IMR-90 (cell line): ENCODE measurements at regions not wholly inside any gene's neighbourhood (a gene's known extent, or its start where the extent isn't known, plus 50 kb on each side); places are given as distances from the start of the nearest gene placed in this dataset.

Source experiments
- ATAC-seq: fragments of 200-7000 bp; cut with Tn5 transposase; 2 replicates; pipeline ENCODE4 v1.9.1; 2020; ENCODE audit warnings: low read depth, mild to moderate bottlenecking, moderate library complexity
- BruUV-seq: library from RNA; stranded (reverse); fragments of 400-500 nt; replicated peaks from 2 replicates; lab custom pipeline; 2021; lab: Mats Ljungman, UMichigan
- CTCF ChIA-PET: fragments of 300-600 bp; formaldehyde crosslinking; extraction: SDS; loops from one replicate; lab custom pipeline; 2021; ENCODE audit warnings: antibody characterized with exemption; lab: Yijun Ruan, JAX
- POLR2A ChIA-PET: fragments of 300-600 bp; sonication (Branson Sonifier 250); formaldehyde crosslinking; loops from one replicate; lab custom pipeline; 2022; ENCODE audit warnings: antibody characterized with exemption; ENCODE audit not compliant: unreplicated experiment; lab: Charles Lee
- DNase-seq: peaks from one replicate; pipeline ENCODE4 v3.0.0; 2013
- H2AFZ ChIP-seq: replicated peaks from 2 replicates; pipeline ENCODE3; 2013; ENCODE audit warnings: low read length, mild to moderate bottlenecking; ENCODE audit not compliant: poor library complexity
- H2AK5ac ChIP-seq: 2 replicates; pipeline ENCODE4 v1.6.1; 2013; ENCODE audit warnings: low read depth, low read length, inconsistent platforms
- H2AK9ac ChIP-seq: replicated peaks from 2 replicates; pipeline ENCODE3; 2013; ENCODE audit warnings: mild to moderate bottlenecking, low read depth, low read length, moderate library complexity; ENCODE audit not compliant: poor library complexity
- H2BK120ac ChIP-seq: 2 replicates; pipeline ENCODE4 v1.6.1; 2013; ENCODE audit warnings: low read depth, low read length, inconsistent platforms
- H2BK15ac ChIP-seq: 3 replicates; pipeline ENCODE4 v1.6.1; 2013; ENCODE audit warnings: low read depth, low read length, inconsistent platforms
- H2BK20ac ChIP-seq: 2 replicates; pipeline ENCODE4 v1.6.1; 2013; ENCODE audit warnings: low read depth, mild to moderate bottlenecking, inconsistent platforms, low read length, moderate library complexity
- H2BK5ac ChIP-seq: 2 replicates; pipeline ENCODE4 v1.6.1; 2013; ENCODE audit warnings: mild to moderate bottlenecking, low read depth, low read length, inconsistent platforms; ENCODE audit not compliant: poor library complexity, severe bottlenecking
- H3K14ac ChIP-seq: replicated peaks from 2 replicates; pipeline ENCODE4 v1.6.1; 2013; ENCODE audit warnings: low read depth, low read length, inconsistent platforms
- H3K18ac ChIP-seq: 2 replicates; pipeline ENCODE4 v1.6.1; 2013; ENCODE audit warnings: low read depth, low read length, control low read depth
- H3K23ac ChIP-seq: 2 replicates; pipeline ENCODE4 v1.6.1; 2013; ENCODE audit warnings: low read depth, low read length, inconsistent platforms
- H3K27ac ChIP-seq: 2 replicates; pipeline ENCODE4 v1.5.1; 2013; ENCODE audit warnings: mild to moderate bottlenecking, control low read depth, low read length; ENCODE audit not compliant: insufficient read depth
- H3K27me3 ChIP-seq: 2 replicates; pipeline ENCODE4 v1.6.1; 2013; ENCODE audit warnings: low read length; ENCODE audit not compliant: control insufficient read depth, insufficient read depth
- H3K36me3 ChIP-seq: 2 replicates; pipeline ENCODE4 v1.6.1; 2013; ENCODE audit warnings: low read length, mixed read lengths; ENCODE audit not compliant: control insufficient read depth, insufficient read depth
- H3K4ac ChIP-seq: 2 replicates; pipeline ENCODE4 v1.6.1; 2013; ENCODE audit warnings: low read depth, low read length, inconsistent platforms
- H3K4me1 ChIP-seq: 2 replicates; pipeline ENCODE4 v1.6.1; 2013; ENCODE audit warnings: low read length, mixed read lengths; ENCODE audit not compliant: control insufficient read depth, insufficient read depth
- H3K4me2 ChIP-seq: 2 replicates; pipeline ENCODE4 v1.6.1; 2013; ENCODE audit warnings: low read depth, mild to moderate bottlenecking, control low read depth, low read length, moderate library complexity
- H3K4me3 ChIP-seq: 2 replicates; pipeline ENCODE4 v1.5.1; 2013; ENCODE audit warnings: low read depth, mild to moderate bottlenecking, control low read depth, low read length, moderate library complexity; ENCODE audit not compliant: insufficient read depth
- H3K56ac ChIP-seq: 2 replicates; pipeline ENCODE4 v1.6.1; 2013; ENCODE audit warnings: low read length, inconsistent platforms; ENCODE audit not compliant: insufficient read depth; ENCODE audit errors: extremely low read depth
- H3K79me1 ChIP-seq, 2 experiments: 2 replicates each; pipeline ENCODE4 v1.6.1; 2013; ENCODE audit warnings: low read length in 2 of 2, inconsistent platforms in 1 of 2, low read depth in 1 of 2
- H3K9ac ChIP-seq: 2 replicates; pipeline ENCODE4 v1.6.1; 2013; ENCODE audit warnings: low read depth, low read length, control low read depth
- H3K9me1 ChIP-seq: 2 replicates; pipeline ENCODE4 v1.6.1; 2013; ENCODE audit warnings: low read length, inconsistent platforms; ENCODE audit not compliant: insufficient read depth
- H3K9me3 ChIP-seq: 2 replicates; pipeline ENCODE4 v1.6.1; 2013; ENCODE audit warnings: low read length; ENCODE audit not compliant: control insufficient read depth, insufficient read depth
- H4K20me1 ChIP-seq: 2 replicates; pipeline ENCODE4 v1.6.1; 2013; ENCODE audit warnings: low read length, inconsistent platforms; ENCODE audit not compliant: insufficient read depth
- H4K5ac ChIP-seq: 2 replicates; pipeline ENCODE4 v1.6.1; 2013; ENCODE audit warnings: mild to moderate bottlenecking, low read depth, low read length, control low read depth
- H4K8ac ChIP-seq, 2 experiments: 2 replicates each; pipeline ENCODE4 v1.6.1; 2013; ENCODE audit warnings: low read depth in 2 of 2, low read length in 2 of 2, control low read depth in 1 of 2, inconsistent platforms in 1 of 2
- H4K91ac ChIP-seq: 2 replicates; pipeline ENCODE4 v1.6.1; 2013; ENCODE audit warnings: low read depth, low read length, inconsistent platforms; ENCODE audit not compliant: insufficient read depth
- BHLHE40 ChIP-seq: fragments of 150-350 bp; IDR thresholded peaks from 2 replicates; pipeline ENCODE4 v1.6.1; 2016; ENCODE audit warnings: mild to moderate bottlenecking, low read depth, low read length
- CEBPB ChIP-seq: IDR thresholded peaks from 2 replicates; pipeline ENCODE4 v1.6.1; 2012; ENCODE audit warnings: low read depth, low read length, improper control_type of control experiment
- CHD1 ChIP-seq: IDR thresholded peaks from 2 replicates; pipeline ENCODE4 v1.6.1; 2012; ENCODE audit warnings: low read depth, low read length, improper control_type of control experiment
- FOS ChIP-seq: fragments of 150-350 bp; IDR thresholded peaks from 2 replicates; pipeline ENCODE4 v1.6.1; 2016; ENCODE audit warnings: low read depth, low read length
- MAFK ChIP-seq: IDR thresholded peaks from 2 replicates; pipeline ENCODE4 v1.6.1; 2012; ENCODE audit warnings: low read depth, low read length, improper control_type of control experiment
- MAZ ChIP-seq: IDR thresholded peaks from 2 replicates; pipeline ENCODE4 v1.6.1; 2012; ENCODE audit warnings: low read depth, mild to moderate bottlenecking, low read length, improper control_type of control experiment, moderate library complexity, borderline replicate concordance
- MXI1 ChIP-seq: IDR thresholded peaks from 2 replicates; pipeline ENCODE4 v1.6.1; 2012; ENCODE audit warnings: low read depth, mild to moderate bottlenecking, low read length, moderate library complexity, borderline replicate concordance
- NFE2L2 ChIP-seq: fragments of 150-350 bp; IDR thresholded peaks from 2 replicates; pipeline ENCODE4 v1.6.1; 2016; ENCODE audit warnings: low read depth, mild to moderate bottlenecking, low read length
- POLR2A ChIP-seq: IDR thresholded peaks from 2 replicates; pipeline ENCODE4 v1.6.1; 2012; ENCODE audit warnings: mild to moderate bottlenecking, low read depth, low read length
- RAD21 ChIP-seq: IDR thresholded peaks from 2 replicates; pipeline ENCODE4 v1.6.1; 2012; ENCODE audit warnings: low read length, improper control_type of control experiment
- RCOR1 ChIP-seq: IDR thresholded peaks from 2 replicates; pipeline ENCODE4 v1.6.1; 2012; ENCODE audit warnings: mild to moderate bottlenecking, low read length, improper control_type of control experiment; ENCODE audit not compliant: insufficient replicate concordance
- RFX5 ChIP-seq: IDR thresholded peaks from 2 replicates; pipeline ENCODE4 v1.8.0; 2012; ENCODE audit warnings: low read depth, mild to moderate bottlenecking, low read length, moderate library complexity
- SMC3 ChIP-seq: fragments of 150-350 bp; IDR thresholded peaks from 2 replicates; pipeline ENCODE4 v1.6.1; 2016; ENCODE audit warnings: low read depth, mild to moderate bottlenecking, antibody characterized with exemption, low read length, moderate library complexity
- WGBS, 2 experiments: methylation state at CpG; one replicate each; pipeline versions ENCODE4 v1.1.5 to v1.1.7; 2013; ENCODE audit warnings: missing lambda C conversion rate in 2 of 2; ENCODE audit not compliant: insufficient read length in 1 of 2; ENCODE audit errors: extremely low coverage in 2 of 2; 5-methylcytosine and 5-hydroxymethylcytosine counted together
- dilution Hi-C: fragments of 300-500 bp; cut with HindIII; formaldehyde crosslinking; loops from one replicate; pipeline ENCODE4 v1.14.3; 2018; ENCODE audit warnings: low sequenced_read_pairs; ENCODE audit not compliant: unreplicated experiment
- in situ Hi-C: fragments of 300-500 bp; cut with MboI; formaldehyde crosslinking; loops from 3 replicates; pipeline ENCODE4 v1.14.3; 2019; ENCODE audit warnings: low sequenced_read_pairs, inconsistent platforms, mixed read lengths
- intact Hi-C: fragments of 100-400 bp; cut with micrococcal nuclease; formaldehyde crosslinking; loops from 2 replicates; pipeline ENCODE4 v1.10.0; 2022
- TF ChIP-seq, protein P1 (sequence below): fragments of 150-350 bp; IDR thresholded peaks from 2 replicates; pipeline ENCODE4 v1.6.1; 2016; ENCODE audit warnings: low read depth, mild to moderate bottlenecking, low read length, moderate library complexity, borderline replicate concordance
- TF ChIP-seq, protein P2 (sequence below): fragments of 150-350 bp; IDR thresholded peaks from 2 replicates; pipeline ENCODE4 v1.6.1; 2017; ENCODE audit warnings: mild to moderate bottlenecking, antibody characterized with exemption, low read length, low read depth
- TF ChIP-seq, protein P3 (sequence below): conservative IDR thresholded peaks from 2 replicates; pipeline ENCODE4 v1.5.1; 2012; ENCODE audit warnings: mild to moderate bottlenecking, low read depth, low read length, improper control_type of control experiment

DNA sequence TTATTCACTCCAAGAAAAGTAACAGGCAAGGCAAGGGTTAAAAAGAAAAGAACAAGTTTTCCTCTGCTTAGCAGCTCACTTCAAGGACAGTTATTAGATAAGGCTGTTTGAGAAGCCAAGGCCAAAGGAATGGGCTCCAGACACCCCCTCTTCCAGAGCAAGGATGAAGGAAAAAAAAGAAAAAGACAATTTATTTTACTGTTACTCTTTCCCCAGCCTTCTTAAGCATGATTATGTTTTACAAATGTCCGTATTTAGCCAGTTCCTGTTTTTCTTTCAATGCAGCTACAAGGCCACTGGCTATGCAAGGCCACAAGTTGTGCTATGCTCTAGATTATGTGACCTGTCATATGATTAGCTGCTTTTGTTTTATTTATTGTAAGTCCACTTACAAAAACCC is 106.5 kb upstream of the SIMC1 start:
- BruUV-seq = no TSS peak
- H3K4me1 ChIP-seq = no peaks in the 10 kb centered on the region
- H4K5ac ChIP-seq = no peak overlapping the region
- H3K27me3 ChIP-seq = peaks cover 27% of the 10 kb centered on the region
- H3K27ac ChIP-seq = no peak overlapping the region
- no peak overlapping the region for H4K8ac ChIP-seq
- ChIA-PET POLR2A (interaction anchor here (0.6 kb wide), 1 partner anchor 934 kb away, joined by 5 read pairs; no protein-coding TSS in a partner anchor), CTCF (no interaction called here)
- no peaks in the 10 kb centered on the region for H3K36me3 ChIP-seq
- intact Hi-C loops (loop anchor here (1.0 kb wide), 1 partner anchor 23 kb away; no protein-coding TSS in a partner anchor), dilution Hi-C loops (no loop called here), in situ Hi-C loops (no loop called here)
- no peak overlapping the region for H3K4me2 ChIP-seq
- WGBS, 2 experiments = no CpG with 5 or more reads among the region's 1 CpG
- no peak overlapping the region for H2BK20ac ChIP-seq
- no peak for DNase-seq
- no peak overlapping the region for H3K56ac ChIP-seq
- H2BK5ac ChIP-seq = no peak overlapping the region
- H3K4ac ChIP-seq = no peak overlapping the region
- no peak overlapping the region for H2AK5ac ChIP-seq
- H2BK120ac ChIP-seq = no peak overlapping the region
- H3K18ac ChIP-seq = no peak overlapping the region
- no peak overlapping the region for H4K91ac ChIP-seq
- no peaks in the 10 kb centered on the region; the same call in 1 of the 2 replicates for H3K9me3 ChIP-seq
- H2BK15ac ChIP-seq = no peak overlapping the region
- TF ChIP-seq FOS (no peak), RCOR1 (no peak), SMC3 (no peak), MAZ (no peak), MAFK (no peak), BHLHE40 (no peak), RFX5 (no peak), MXI1 (no peak), NFE2L2 (no peak), CEBPB (no peak), POLR2A (no peak), CHD1 (no peak), RAD21 (no peak)
- TF ChIP-seq, protein P1, sequence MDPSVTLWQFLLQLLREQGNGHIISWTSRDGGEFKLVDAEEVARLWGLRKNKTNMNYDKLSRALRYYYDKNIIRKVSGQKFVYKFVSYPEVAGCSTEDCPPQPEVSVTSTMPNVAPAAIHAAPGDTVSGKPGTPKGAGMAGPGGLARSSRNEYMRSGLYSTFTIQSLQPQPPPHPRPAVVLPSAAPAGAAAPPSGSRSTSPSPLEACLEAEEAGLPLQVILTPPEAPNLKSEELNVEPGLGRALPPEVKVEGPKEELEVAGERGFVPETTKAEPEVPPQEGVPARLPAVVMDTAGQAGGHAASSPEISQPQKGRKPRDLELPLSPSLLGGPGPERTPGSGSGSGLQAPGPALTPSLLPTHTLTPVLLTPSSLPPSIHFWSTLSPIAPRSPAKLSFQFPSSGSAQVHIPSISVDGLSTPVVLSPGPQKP = no peak
- TF ChIP-seq, protein P2, sequence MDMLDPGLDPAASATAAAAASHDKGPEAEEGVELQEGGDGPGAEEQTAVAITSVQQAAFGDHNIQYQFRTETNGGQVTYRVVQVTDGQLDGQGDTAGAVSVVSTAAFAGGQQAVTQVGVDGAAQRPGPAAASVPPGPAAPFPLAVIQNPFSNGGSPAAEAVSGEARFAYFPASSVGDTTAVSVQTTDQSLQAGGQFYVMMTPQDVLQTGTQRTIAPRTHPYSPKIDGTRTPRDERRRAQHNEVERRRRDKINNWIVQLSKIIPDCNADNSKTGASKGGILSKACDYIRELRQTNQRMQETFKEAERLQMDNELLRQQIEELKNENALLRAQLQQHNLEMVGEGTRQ = no peak
- TF ChIP-seq, protein P3, sequence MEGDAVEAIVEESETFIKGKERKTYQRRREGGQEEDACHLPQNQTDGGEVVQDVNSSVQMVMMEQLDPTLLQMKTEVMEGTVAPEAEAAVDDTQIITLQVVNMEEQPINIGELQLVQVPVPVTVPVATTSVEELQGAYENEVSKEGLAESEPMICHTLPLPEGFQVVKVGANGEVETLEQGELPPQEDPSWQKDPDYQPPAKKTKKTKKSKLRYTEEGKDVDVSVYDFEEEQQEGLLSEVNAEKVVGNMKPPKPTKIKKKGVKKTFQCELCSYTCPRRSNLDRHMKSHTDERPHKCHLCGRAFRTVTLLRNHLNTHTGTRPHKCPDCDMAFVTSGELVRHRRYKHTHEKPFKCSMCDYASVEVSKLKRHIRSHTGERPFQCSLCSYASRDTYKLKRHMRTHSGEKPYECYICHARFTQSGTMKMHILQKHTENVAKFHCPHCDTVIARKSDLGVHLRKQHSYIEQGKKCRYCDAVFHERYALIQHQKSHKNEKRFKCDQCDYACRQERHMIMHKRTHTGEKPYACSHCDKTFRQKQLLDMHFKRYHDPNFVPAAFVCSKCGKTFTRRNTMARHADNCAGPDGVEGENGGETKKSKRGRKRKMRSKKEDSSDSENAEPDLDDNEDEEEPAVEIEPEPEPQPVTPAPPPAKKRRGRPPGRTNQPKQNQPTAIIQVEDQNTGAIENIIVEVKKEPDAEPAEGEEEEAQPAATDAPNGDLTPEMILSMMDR = no peak
- no peak for ATAC-seq
- H2AK9ac ChIP-seq = no peak overlapping the region
- H3K9me1 ChIP-seq = no peaks in the 10 kb centered on the region
- H3K79me1 ChIP-seq = no peaks in the 10 kb centered on the region
- H4K20me1 ChIP-seq = no peaks in the 10 kb centered on the region
- no peak overlapping the region for H3K4me3 ChIP-seq
- H2AFZ ChIP-seq = no peak overlapping the region
- no peak overlapping the region for H3K23ac ChIP-seq
- no peak overlapping the region for H3K9ac ChIP-seq
- H3K14ac ChIP-seq = no peak overlapping the region
